ENCODE measurements at regions not wholly inside any gene's neighbourhood (a gene's known extent, or its start where the extent isn't known, plus 50 kb on each side); places are given as distances from the start of the nearest gene placed in this dataset.
"Not testable (repeated sequence)": the region's sequence is repeated elsewhere in the genome, so short reads cannot be mapped to it uniquely, and the experiment has no call there.

DNA sequence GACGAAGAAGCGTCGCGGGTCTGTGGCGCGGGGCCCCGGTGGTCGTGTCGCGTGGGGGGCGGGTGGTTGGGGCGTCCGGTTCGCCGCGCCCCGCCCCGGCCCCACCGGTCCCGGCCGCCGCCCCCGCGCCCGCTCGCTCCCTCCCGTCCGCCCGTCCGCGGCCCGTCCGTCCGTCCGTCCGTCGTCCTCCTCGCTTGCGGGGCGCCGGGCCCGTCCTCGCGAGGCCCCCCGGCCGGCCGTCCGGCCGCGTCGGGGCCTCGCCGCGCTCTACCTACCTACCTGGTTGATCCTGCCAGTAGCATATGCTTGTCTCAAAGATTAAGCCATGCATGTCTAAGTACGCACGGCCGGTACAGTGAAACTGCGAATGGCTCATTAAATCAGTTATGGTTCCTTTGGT lies 1533.5 kb upstream of the TPTE start:
- DNase-seq (ENCODE audit: low read depth in 1 of 2, low spot score in 1 of 2); ATAC-seq; H3K9me3 ChIP-seq; H3K4me2 ChIP-seq; POLR2A ChIA-PET; CTCF ChIA-PET; H3K27ac ChIP-seq; H3K4me3 ChIP-seq; H3K4me1 ChIP-seq: not testable (repeated sequence)
- 16% methylated on average over 28 of the region's 58 CpGs for WGBS (ENCODE audit: missing lambda C conversion rate)
- peak; percentile 56 for FAIRE-seq

DNA sequence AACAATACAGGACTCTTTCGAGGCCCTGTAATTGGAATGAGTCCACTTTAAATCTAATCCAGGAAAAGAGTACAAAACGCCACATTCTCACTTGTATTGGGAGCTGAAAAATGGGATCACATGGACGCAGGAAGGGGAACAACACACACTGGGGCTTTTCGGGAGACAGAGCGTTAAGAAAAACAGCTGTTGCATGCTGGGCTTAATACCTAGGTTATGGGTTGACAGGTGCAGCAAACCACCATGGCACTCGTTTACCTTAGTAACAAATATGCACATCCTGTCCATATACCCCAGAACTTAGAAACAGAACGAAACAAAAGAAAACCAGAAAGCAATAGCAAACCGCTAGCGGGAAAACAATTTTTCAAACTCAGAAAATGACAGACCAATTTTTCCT lies 1532.7 kb upstream of the TPTE start:
- POLR2A ChIA-PET, result no interaction called here
- Histone ChIP-seq H3K4me2 (no peak overlapping the region), H3K4me1 (no peaks in the 10 kb centered on the region), H3K4me3 (peak overlapping the region; percentile 35), H3K27ac (no peak overlapping the region), H3K9me3 (no peaks in the 10 kb centered on the region)
- FAIRE-seq (no peak), ATAC-seq (peak; percentile 0 to 3; a peak in 3 of 6 replicates), DNase-seq (ENCODE audit: low read depth in 1 of 2, low spot score in 1 of 2) (peak in 1 of 2 experiments; percentile 92)
- CTCF ChIA-PET, result interaction anchor here (1.1 kb wide), 1 partner anchor 10 kb away, joined by 3 read pairs; no protein-coding TSS in a partner anchor
- TF ChIP-seq ZC3H11A (IDR thresholded peaks at IDR 0.05) (no peak), FOXS1 (CRISPR knock-in tag; IDR thresholded peaks at IDR 0.05) (no peak), EP300 (IDR thresholded peaks at IDR 0.05) (no peak), SREBF2 (IDR thresholded peaks at IDR 0.05) (no peak), RAD21 (conservative IDR thresholded peaks at IDR 0.05 in 1 of 2, IDR thresholded peaks at IDR 0.05 in 1 of 2) (no peak), CHD4 (IDR thresholded peaks at IDR 0.05; ENCODE audit: borderline replicate concordance) (no peak), ESRRA (IDR thresholded peaks at IDR 0.05; ENCODE audit: borderline replicate concordance, low read length) (no peak), RNF2 (IDR thresholded peaks at IDR 0.05; ENCODE audit: borderline replicate concordance, low read depth) (no peak), ZNF302 (CRISPR knock-in tag; IDR thresholded peaks at IDR 0.05) (no peak), CBX8 (IDR thresholded peaks at IDR 0.05) (no peak), NPAS2 (CRISPR knock-in tag; IDR thresholded peaks at IDR 0.05; ENCODE audit: borderline replicate concordance) (no peak), NR3C1 (IDR thresholded peaks at IDR 0.05) (no peak), JUN (IDR thresholded peaks at IDR 0.05) (no peak), TFCP2L1 (CRISPR knock-in tag; IDR thresholded peaks at IDR 0.05) (no peak)
- TF ChIP-seq, protein P1, sequence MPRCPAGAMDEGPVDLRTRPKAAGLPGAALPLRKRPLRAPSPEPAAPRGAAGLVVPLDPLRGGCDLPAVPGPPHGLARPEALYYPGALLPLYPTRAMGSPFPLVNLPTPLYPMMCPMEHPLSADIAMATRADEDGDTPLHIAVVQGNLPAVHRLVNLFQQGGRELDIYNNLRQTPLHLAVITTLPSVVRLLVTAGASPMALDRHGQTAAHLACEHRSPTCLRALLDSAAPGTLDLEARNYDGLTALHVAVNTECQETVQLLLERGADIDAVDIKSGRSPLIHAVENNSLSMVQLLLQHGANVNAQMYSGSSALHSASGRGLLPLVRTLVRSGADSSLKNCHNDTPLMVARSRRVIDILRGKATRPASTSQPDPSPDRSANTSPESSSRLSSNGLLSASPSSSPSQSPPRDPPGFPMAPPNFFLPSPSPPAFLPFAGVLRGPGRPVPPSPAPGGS (IDR thresholded peaks at IDR 0.05), result no peak
- TF ChIP-seq, protein P2, sequence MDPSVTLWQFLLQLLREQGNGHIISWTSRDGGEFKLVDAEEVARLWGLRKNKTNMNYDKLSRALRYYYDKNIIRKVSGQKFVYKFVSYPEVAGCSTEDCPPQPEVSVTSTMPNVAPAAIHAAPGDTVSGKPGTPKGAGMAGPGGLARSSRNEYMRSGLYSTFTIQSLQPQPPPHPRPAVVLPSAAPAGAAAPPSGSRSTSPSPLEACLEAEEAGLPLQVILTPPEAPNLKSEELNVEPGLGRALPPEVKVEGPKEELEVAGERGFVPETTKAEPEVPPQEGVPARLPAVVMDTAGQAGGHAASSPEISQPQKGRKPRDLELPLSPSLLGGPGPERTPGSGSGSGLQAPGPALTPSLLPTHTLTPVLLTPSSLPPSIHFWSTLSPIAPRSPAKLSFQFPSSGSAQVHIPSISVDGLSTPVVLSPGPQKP (IDR thresholded peaks at IDR 0.05; ENCODE audit: low read depth, low read length), result no peak
- TF ChIP-seq, protein P3, sequence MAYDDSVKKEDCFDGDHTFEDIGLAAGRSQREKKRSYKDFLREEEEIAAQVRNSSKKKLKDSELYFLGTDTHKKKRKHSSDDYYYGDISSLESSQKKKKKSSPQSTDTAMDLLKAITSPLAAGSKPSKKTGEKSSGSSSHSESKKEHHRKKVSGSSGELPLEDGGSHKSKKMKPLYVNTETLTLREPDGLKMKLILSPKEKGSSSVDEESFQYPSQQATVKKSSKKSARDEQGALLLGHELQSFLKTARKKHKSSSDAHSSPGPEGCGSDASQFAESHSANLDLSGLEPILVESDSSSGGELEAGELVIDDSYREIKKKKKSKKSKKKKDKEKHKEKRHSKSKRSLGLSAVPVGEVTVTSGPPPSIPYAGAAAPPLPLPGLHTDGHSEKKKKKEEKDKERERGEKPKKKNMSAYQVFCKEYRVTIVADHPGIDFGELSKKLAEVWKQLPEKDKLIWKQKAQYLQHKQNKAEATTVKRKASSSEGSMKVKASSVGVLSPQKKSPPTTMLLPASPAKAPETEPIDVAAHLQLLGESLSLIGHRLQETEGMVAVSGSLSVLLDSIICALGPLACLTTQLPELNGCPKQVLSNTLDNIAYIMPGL (CRISPR knock-in tag; IDR thresholded peaks at IDR 0.05; ENCODE audit: borderline replicate concordance), result no peak
- TF ChIP-seq, protein P4, sequence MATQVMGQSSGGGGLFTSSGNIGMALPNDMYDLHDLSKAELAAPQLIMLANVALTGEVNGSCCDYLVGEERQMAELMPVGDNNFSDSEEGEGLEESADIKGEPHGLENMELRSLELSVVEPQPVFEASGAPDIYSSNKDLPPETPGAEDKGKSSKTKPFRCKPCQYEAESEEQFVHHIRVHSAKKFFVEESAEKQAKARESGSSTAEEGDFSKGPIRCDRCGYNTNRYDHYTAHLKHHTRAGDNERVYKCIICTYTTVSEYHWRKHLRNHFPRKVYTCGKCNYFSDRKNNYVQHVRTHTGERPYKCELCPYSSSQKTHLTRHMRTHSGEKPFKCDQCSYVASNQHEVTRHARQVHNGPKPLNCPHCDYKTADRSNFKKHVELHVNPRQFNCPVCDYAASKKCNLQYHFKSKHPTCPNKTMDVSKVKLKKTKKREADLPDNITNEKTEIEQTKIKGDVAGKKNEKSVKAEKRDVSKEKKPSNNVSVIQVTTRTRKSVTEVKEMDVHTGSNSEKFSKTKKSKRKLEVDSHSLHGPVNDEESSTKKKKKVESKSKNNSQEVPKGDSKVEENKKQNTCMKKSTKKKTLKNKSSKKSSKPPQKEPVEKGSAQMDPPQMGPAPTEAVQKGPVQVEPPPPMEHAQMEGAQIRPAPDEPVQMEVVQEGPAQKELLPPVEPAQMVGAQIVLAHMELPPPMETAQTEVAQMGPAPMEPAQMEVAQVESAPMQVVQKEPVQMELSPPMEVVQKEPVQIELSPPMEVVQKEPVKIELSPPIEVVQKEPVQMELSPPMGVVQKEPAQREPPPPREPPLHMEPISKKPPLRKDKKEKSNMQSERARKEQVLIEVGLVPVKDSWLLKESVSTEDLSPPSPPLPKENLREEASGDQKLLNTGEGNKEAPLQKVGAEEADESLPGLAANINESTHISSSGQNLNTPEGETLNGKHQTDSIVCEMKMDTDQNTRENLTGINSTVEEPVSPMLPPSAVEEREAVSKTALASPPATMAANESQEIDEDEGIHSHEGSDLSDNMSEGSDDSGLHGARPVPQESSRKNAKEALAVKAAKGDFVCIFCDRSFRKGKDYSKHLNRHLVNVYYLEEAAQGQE (IDR thresholded peaks at IDR 0.05), result no peak
- WGBS (ENCODE audit: missing lambda C conversion rate), result 3% methylated on average over 9 of the region's 9 CpGs

Data from A549 (cell line).